ENCODE measurements at regions not wholly inside any gene's neighbourhood (a gene's known extent, or its start where the extent isn't known, plus 50 kb on each side); places are given as distances from the start of the nearest gene placed in this dataset.

DNA sequence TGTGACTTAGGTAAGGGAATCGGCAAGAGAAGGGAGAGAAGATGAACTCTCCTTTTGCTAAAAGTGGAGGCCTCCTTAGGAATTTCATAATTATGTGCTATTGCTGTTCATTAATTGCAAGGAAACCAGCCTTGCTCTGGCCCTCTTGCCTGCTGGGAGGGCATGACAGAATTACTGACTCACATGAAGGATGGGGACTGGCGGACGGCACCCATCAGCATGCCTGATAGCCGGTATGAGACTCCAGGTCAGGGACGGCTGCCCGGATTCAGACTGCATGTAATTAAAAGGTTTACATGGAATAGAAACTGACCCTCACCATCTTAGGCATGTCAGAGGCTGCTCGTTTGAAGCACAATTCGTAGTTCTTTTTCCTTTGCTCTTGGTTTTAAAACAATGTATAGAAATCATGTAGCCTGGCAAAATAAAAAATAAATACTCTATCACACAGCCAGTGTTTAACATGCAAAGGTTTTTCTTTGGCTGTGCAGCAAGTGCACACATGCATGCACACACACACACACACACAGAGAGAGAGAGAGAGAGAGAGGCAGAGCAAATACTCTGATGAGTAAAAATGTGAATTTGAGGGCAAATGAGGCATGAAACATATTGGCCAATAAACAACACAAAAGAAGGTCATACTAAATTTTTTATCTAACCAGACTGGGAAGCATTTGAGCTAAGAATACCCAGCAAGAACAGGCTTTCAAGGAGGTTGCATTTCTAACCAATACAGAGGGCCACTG is 82.7 kb downstream of the FOXB1 start:
- TF ChIP-seq POLR2A (IDR thresholded peaks at IDR 0.05): no peak
- TF ChIP-seq, protein P1, sequence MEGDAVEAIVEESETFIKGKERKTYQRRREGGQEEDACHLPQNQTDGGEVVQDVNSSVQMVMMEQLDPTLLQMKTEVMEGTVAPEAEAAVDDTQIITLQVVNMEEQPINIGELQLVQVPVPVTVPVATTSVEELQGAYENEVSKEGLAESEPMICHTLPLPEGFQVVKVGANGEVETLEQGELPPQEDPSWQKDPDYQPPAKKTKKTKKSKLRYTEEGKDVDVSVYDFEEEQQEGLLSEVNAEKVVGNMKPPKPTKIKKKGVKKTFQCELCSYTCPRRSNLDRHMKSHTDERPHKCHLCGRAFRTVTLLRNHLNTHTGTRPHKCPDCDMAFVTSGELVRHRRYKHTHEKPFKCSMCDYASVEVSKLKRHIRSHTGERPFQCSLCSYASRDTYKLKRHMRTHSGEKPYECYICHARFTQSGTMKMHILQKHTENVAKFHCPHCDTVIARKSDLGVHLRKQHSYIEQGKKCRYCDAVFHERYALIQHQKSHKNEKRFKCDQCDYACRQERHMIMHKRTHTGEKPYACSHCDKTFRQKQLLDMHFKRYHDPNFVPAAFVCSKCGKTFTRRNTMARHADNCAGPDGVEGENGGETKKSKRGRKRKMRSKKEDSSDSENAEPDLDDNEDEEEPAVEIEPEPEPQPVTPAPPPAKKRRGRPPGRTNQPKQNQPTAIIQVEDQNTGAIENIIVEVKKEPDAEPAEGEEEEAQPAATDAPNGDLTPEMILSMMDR (IDR thresholded peaks at IDR 0.05): no peak
